NB4 (cell line): ENCODE measurements at regions not wholly inside any gene's neighbourhood (a gene's known extent, or its start where the extent isn't known, plus 50 kb on each side); places are given as distances from the start of the nearest gene placed in this dataset.

Experiments used
- DNase-seq: peaks from one replicate; pipeline ENCODE4 v3.0.0; 2010; ENCODE audit warnings: low read depth
- H3K4me3 ChIP-seq: one replicate; pipeline ENCODE4 v1.5.1; 2011; ENCODE audit warnings: mild to moderate bottlenecking, low read depth, low read length, moderate library complexity
- CTCF ChIP-seq: IDR thresholded peaks from one replicate; pipeline ENCODE4 v1.5.1; 2012; ENCODE audit warnings: low read depth, low read length
- MAX ChIP-seq: IDR thresholded peaks from 2 replicates; pipeline ENCODE4 v1.6.1; 2011; ENCODE audit warnings: low read depth, low read length
- MYC ChIP-seq: IDR thresholded peaks from 2 replicates; pipeline ENCODE4 v1.6.1; 2011; ENCODE audit warnings: low read depth, low read length
- POLR2A ChIP-seq: IDR thresholded peaks from 2 replicates; pipeline ENCODE4 v1.6.1; 2011; ENCODE audit warnings: mild to moderate bottlenecking; ENCODE audit not compliant: insufficient read length; ENCODE audit errors: extremely low read depth

DNA sequence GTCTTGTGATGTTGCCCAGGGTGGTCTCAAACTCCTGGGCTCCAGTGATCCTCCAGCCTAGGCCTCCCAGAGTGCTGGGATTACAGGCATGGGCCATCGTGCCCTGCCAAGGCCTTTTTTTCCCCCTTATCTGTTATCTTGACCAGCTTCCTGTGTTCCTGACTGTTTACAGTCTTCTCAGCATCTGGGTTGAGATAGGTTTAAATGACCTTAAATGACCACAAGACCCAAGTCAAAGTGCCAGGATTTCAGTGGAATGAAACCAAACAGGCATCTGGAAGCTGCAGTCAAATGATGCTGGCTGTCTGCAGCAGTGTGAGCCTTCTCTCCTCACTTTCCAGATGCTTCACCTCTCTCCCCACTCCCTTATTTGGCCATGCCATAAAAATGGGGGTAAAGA lies 114.2 kb upstream of the CLDN10 start:
- H3K4me3 ChIP-seq = no peak overlapping the region
- no peak for DNase-seq
- TF ChIP-seq MYC (no peak), MAX (no peak), CTCF (no peak)

DNA sequence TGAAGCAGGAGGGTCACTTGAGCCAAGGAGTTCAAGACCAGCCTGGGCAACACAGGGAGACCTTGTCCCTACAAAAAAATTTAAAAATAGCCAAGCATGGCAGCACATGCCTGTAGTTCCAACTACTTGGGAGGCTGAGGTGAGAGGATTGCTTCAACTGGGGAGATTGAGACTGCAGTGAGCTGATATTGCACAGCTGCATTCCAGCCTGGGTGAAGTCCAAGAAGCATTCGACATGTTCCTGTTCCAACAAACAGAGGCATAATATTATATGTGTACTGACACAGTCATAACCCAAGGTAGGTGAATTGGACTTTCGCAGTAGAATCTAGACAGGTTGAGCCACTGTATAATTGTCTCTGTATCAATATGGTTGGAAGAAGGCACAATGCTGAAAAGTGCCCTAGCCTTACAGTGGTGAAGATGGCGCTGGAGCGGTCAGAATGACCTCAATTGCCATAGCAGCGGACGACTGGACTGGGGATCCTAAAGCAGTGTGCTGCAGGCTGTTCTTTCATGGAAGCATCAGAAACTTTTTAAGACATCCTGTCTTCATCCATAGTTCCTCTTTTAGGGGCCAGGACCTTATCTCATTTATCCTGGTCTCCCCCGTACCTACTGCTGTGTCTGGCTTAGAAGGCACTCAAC lies 112.0 kb upstream of the CLDN10 start:
- no peak for TF ChIP-seq POLR2A
- no peak for TF ChIP-seq CTCF
- TF ChIP-seq MAX = no peak
- no peak for TF ChIP-seq MYC
- DNase-seq = peak; percentile 11
- no peak overlapping the region for H3K4me3 ChIP-seq

DNA sequence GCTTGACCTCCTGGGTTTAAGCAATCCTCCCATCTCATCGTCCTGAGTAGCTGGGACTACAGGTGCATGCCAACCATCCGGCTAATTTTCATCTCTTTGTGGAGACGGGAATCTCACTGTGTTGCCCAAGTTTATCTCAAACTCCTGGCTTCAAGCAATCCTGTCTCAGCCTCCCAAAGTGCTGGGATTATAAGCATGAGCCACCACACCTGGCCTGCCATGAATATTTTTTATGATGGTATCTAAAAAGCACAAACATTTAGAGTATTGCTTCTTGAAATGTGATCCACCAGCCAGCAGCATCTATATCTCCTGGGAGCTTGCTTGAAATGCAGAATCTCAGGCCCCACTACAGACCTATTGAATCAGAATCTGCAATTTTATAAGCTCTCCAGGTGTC lies 111.2 kb upstream of the CLDN10 start:
- no peak for DNase-seq
- TF ChIP-seq CTCF (no peak), MYC (no peak), POLR2A (no peak), MAX (no peak)

DNA sequence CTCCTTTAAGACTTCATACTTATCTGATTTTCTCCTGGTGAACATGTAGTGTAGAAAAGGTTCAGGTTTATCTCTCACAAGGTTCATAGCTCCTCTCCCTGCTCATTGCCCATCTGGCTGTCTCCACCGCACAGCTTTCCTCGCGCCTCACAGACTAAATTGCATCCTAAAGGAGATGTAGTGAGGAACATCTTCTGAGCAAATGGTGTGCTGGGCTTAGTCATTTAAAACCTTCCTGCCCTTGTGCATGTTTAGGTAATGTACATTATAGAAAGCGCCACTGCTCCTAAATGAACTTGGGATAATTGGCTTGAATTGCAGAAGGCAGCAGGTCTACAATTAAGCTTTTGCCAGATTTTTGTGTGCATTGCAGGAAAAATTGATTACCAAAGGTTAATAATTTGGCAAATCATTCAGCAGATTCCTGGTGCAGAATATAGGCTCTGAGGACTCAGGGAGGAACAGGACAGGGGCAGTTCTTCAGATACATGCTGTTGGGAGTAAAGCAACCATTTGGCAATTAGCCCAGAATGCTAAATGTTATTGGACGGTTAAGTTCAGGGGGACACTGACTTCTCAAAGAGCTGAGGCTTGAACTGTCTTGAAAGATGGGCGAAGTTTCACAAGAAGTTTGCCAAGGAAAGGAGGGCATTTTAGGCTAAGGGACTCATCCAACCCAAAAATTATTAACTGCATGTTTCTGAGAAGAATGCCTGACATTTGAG lies 108.4 kb upstream of the CLDN10 start:
- H3K4me3 ChIP-seq = no peak overlapping the region
- no peak for TF ChIP-seq CTCF
- no peak for TF ChIP-seq MYC
- no peak for TF ChIP-seq MAX
- no peak for TF ChIP-seq POLR2A
- DNase-seq = no peak

More for the DNA sequence above, 111.2 kb upstream of the CLDN10 start:
- H3K4me3 ChIP-seq = no peak overlapping the region

GRCh38 chr13:95445131-95445530 lies 107.4 kb upstream of the CLDN10 start:
- TF ChIP-seq POLR2A = no peak
- TF ChIP-seq MAX = no peak
- no peak for TF ChIP-seq MYC
- no peak for TF ChIP-seq CTCF
- no peak overlapping the region for H3K4me3 ChIP-seq
- DNase-seq = no peak
